ENCODE measurements at regions not wholly inside any gene's neighbourhood (a gene's known extent, or its start where the extent isn't known, plus 50 kb on each side); places are given as distances from the start of the nearest gene placed in this dataset.
"Not testable (repeated sequence)": the region's sequence is repeated elsewhere in the genome, so short reads cannot be mapped to it uniquely, and the experiment has no call there.

DNA sequence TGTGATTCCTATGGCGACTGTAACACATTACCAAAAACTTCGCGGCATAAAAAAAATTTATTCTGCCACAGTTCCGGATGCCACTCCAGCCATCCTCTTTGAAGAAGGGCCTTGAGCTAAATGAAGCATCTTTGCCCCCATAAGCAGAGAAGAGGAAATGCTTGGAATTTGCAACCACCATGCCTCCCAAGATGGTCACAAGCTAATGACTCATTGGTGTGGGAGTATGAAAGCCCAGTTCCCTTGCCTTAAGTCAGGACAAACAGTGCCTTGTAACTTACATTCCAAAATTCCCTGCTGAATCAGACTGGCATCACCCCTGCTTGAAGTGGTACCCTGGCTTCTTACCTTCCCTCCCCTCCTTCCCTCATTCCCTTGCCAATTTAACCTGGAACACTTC is 1077.4 kb downstream of the EPHA3 start:
- dilution Hi-C loops (cut with MboI; ENCODE audit: extremely low pct_ligation_motif_present, low sequenced_read_pairs) (no loop called here), intact Hi-C loops (cut with micrococcal nuclease) (loop anchor here (5.0 kb wide), 1 partner anchor 1983 kb away; no protein-coding TSS in a partner anchor)
- Histone ChIP-seq H3K27ac (ENCODE audit: insufficient read depth, low read depth, low read length) (no peak overlapping the region), H3K4me2 (ENCODE audit: insufficient read depth, low read length) (no peak overlapping the region), H3K9me3 (replicated peaks; ENCODE audit: control insufficient read depth, insufficient read depth, low read length) (no peaks in the 10 kb centered on the region), H3K4me1 (ENCODE audit: control insufficient read depth, extremely low read depth, insufficient read depth, low read length) (no peaks in the 10 kb centered on the region), H3K9ac (replicated peaks; ENCODE audit: extremely low read depth, insufficient read depth, low read length) (no peak overlapping the region), H2AFZ (ENCODE audit: low read depth, low read length) (no peak overlapping the region), H3K27me3 (ENCODE audit: control insufficient read depth in 2 of 2, insufficient read depth in 2 of 2, low read length in 2 of 2) (no peaks in the 10 kb centered on the region), H4K20me1 (replicated peaks; ENCODE audit: control insufficient read depth, extremely low read depth, insufficient read depth, low read length) (no peaks in the 10 kb centered on the region), H3K4me3 (replicated peaks in 1 of 3; ENCODE audit: insufficient read depth in 1 of 3, low read depth in 1 of 3, low read length in 3 of 3) (no peak overlapping the region), H3K79me2 (ENCODE audit: control insufficient read depth, insufficient read depth, low read length) (no peaks in the 10 kb centered on the region), H3K9me1 (replicated peaks; ENCODE audit: control insufficient read depth, extremely low read depth, insufficient read depth, low read length) (no peaks in the 10 kb centered on the region), H3K36me3 (ENCODE audit: control insufficient read depth in 2 of 2, extremely low read depth in 1 of 2, insufficient read depth in 2 of 2, low read length in 2 of 2) (no peaks in the 10 kb centered on the region)
- POLR2A ChIA-PET, result no interaction called here
- CTCF ChIA-PET, result no interaction called here
- no peak for TF ChIP-seq CTCF (IDR thresholded peaks at IDR 0.05; ENCODE audit: extremely low read depth in 1 of 2, insufficient read depth in 1 of 2, low read depth in 1 of 2, low read length in 2 of 2)
- TF ChIP-seq FOS (IDR thresholded peaks at IDR 0.05; ENCODE audit: borderline replicate concordance, insufficient read depth, low read length), result no peak
- TF ChIP-seq JUN (IDR thresholded peaks at IDR 0.05; ENCODE audit: borderline replicate concordance, insufficient read depth, insufficient read length, low read depth), result no peak
- TF ChIP-seq GATA2 (IDR thresholded peaks at IDR 0.05; ENCODE audit: insufficient read depth, insufficient read length, low read depth, low read length), result no peak
- TF ChIP-seq MAX (IDR thresholded peaks at IDR 0.05; ENCODE audit: insufficient read depth, insufficient read length), result no peak
- TF ChIP-seq MYC (IDR thresholded peaks at IDR 0.05; ENCODE audit: low read depth, low read length), result no peak
- no peak for TF ChIP-seq EZH2 (IDR thresholded peaks at IDR 0.05; ENCODE audit: borderline replicate concordance, low read depth, low read length, severe bottlenecking)
- TF ChIP-seq POLR2AphosphoS5 (IDR thresholded peaks at IDR 0.05; ENCODE audit: insufficient read depth, low read depth, low read length), result no peak
- TF ChIP-seq POLR2A (IDR thresholded peaks at IDR 0.05; ENCODE audit: low read depth, low read length), result no peak
- BruUV-seq (replicated peaks), result no TSS peak
- DNase-seq (ENCODE audit: low read depth, low spot score) (no peak), FAIRE-seq (no peak)

- H3K9ac ChIP-seq (replicated peaks; ENCODE audit: extremely low read depth, insufficient read depth, low read length); H3K9me1 ChIP-seq (replicated peaks; ENCODE audit: control insufficient read depth, extremely low read depth, insufficient read depth, low read length); H3K27me3 ChIP-seq (ENCODE audit: control insufficient read depth in 2 of 2, insufficient read depth in 2 of 2, low read length in 2 of 2); H3K4me1 ChIP-seq (ENCODE audit: control insufficient read depth, extremely low read depth, insufficient read depth, low read length); H3K4me2 ChIP-seq (ENCODE audit: insufficient read depth, low read length); CTCF ChIA-PET; H4K20me1 ChIP-seq (replicated peaks; ENCODE audit: control insufficient read depth, extremely low read depth, insufficient read depth, low read length); dilution Hi-C loops (cut with MboI; ENCODE audit: extremely low pct_ligation_motif_present, low sequenced_read_pairs); intact Hi-C loops (cut with micrococcal nuclease); H3K27ac ChIP-seq (ENCODE audit: insufficient read depth, low read depth, low read length); DNase-seq (ENCODE audit: low read depth, low spot score); FAIRE-seq; H3K9me3 ChIP-seq (replicated peaks; ENCODE audit: control insufficient read depth, insufficient read depth, low read length); H3K79me2 ChIP-seq (ENCODE audit: control insufficient read depth, insufficient read depth, low read length); BruUV-seq (replicated peaks); H3K36me3 ChIP-seq (ENCODE audit: control insufficient read depth in 2 of 2, extremely low read depth in 1 of 2, insufficient read depth in 2 of 2, low read length in 2 of 2); POLR2A ChIA-PET; H2AFZ ChIP-seq (ENCODE audit: low read depth, low read length); H3K4me3 ChIP-seq (replicated peaks in 1 of 3; ENCODE audit: insufficient read depth in 1 of 3, low read depth in 1 of 3, low read length in 3 of 3): not testable (repeated sequence)
Measured at GRCh38 chr3:90197383-90197782, 1090.0 kb downstream of the EPHA3 start.

GRCh38 chr3:90202931-90203330 is 1095.5 kb downstream of the EPHA3 start:
- intact Hi-C loops (cut with micrococcal nuclease); BruUV-seq (replicated peaks); H3K4me1 ChIP-seq (ENCODE audit: control insufficient read depth, extremely low read depth, insufficient read depth, low read length); H3K79me2 ChIP-seq (ENCODE audit: control insufficient read depth, insufficient read depth, low read length); DNase-seq (ENCODE audit: low read depth, low spot score); POLR2A ChIA-PET; CTCF ChIA-PET; H3K9me3 ChIP-seq (replicated peaks; ENCODE audit: control insufficient read depth, insufficient read depth, low read length); H3K36me3 ChIP-seq (ENCODE audit: control insufficient read depth in 2 of 2, extremely low read depth in 1 of 2, insufficient read depth in 2 of 2, low read length in 2 of 2); dilution Hi-C loops (cut with MboI; ENCODE audit: extremely low pct_ligation_motif_present, low sequenced_read_pairs); H2AFZ ChIP-seq (ENCODE audit: low read depth, low read length); H3K27me3 ChIP-seq (ENCODE audit: control insufficient read depth in 2 of 2, insufficient read depth in 2 of 2, low read length in 2 of 2); H4K20me1 ChIP-seq (replicated peaks; ENCODE audit: control insufficient read depth, extremely low read depth, insufficient read depth, low read length); H3K4me2 ChIP-seq (ENCODE audit: insufficient read depth, low read length); H3K9ac ChIP-seq (replicated peaks; ENCODE audit: extremely low read depth, insufficient read depth, low read length); H3K9me1 ChIP-seq (replicated peaks; ENCODE audit: control insufficient read depth, extremely low read depth, insufficient read depth, low read length); H3K4me3 ChIP-seq (replicated peaks in 1 of 3; ENCODE audit: insufficient read depth in 1 of 3, low read depth in 1 of 3, low read length in 3 of 3); H3K27ac ChIP-seq (ENCODE audit: insufficient read depth, low read depth, low read length); FAIRE-seq: not testable (repeated sequence)

Measured in endothelial cell of umbilical vein (primary cell).